ENCODE measurements at regions not wholly inside any gene's neighbourhood (a gene's known extent, or its start where the extent isn't known, plus 50 kb on each side); places are given as distances from the start of the nearest gene placed in this dataset.

DNA sequence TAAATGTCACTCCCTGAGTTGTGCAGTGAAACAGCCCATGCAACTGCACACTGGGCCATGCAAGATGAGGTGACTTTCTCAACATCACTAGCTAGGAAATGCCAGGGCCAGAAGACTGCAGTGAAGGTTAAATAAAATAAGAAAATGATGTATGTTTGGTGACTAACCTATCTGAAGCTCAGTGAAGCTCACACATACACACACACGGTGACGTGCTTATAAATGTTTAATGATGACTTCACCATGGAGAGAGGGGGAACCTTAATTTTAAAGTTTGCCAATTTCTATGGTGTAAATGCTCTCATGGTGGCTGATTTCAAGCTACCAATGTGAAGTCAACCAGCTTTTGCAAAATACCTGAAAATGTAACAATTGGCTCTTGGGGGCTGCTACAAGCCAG is 166.4 kb downstream of the MAF start:
- TF ChIP-seq, protein P1, sequence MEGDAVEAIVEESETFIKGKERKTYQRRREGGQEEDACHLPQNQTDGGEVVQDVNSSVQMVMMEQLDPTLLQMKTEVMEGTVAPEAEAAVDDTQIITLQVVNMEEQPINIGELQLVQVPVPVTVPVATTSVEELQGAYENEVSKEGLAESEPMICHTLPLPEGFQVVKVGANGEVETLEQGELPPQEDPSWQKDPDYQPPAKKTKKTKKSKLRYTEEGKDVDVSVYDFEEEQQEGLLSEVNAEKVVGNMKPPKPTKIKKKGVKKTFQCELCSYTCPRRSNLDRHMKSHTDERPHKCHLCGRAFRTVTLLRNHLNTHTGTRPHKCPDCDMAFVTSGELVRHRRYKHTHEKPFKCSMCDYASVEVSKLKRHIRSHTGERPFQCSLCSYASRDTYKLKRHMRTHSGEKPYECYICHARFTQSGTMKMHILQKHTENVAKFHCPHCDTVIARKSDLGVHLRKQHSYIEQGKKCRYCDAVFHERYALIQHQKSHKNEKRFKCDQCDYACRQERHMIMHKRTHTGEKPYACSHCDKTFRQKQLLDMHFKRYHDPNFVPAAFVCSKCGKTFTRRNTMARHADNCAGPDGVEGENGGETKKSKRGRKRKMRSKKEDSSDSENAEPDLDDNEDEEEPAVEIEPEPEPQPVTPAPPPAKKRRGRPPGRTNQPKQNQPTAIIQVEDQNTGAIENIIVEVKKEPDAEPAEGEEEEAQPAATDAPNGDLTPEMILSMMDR (IDR thresholded peaks at IDR 0.05), result no peak
- no peak for TF ChIP-seq POLR2A (IDR thresholded peaks at IDR 0.05)
